ENCODE measurements at regions not wholly inside any gene's neighbourhood (a gene's known extent, or its start where the extent isn't known, plus 50 kb on each side); places are given as distances from the start of the nearest gene placed in this dataset.

DNA sequence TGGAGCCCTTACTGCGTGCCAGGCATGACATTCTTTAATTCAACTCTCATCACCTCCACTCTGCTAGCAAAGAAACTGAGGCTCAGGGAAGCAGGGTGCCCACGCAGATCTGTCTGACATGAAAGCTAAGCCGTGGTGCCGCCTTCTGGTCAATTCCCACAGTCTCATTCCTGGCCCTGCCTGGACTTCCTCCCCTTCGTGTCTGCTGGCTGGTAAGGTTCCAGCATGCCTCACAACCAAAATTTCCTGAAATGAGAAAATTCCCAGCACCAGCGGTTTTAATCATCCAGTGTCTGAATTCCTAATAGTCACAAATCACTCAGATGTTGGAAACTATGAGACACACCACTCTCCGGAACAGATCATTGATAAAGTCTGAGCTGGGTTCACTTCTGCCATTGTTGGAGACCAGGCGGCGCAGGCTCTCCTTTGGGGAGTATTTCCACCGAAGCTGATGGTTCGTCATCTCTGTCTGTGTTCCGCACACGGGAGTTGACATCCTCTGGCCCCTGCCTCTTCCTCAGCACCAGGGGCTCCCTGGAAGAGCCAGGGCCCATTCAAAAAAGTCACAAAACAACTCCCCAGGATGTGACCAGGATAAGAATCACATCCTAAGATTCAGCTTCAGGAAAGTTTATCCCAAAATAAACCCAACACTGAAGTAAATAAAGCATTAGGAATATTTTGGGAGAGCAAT lies 167.7 kb downstream of the PLPP3 start:
- no peak for FAIRE-seq
- no peak for DNase-seq

DNA sequence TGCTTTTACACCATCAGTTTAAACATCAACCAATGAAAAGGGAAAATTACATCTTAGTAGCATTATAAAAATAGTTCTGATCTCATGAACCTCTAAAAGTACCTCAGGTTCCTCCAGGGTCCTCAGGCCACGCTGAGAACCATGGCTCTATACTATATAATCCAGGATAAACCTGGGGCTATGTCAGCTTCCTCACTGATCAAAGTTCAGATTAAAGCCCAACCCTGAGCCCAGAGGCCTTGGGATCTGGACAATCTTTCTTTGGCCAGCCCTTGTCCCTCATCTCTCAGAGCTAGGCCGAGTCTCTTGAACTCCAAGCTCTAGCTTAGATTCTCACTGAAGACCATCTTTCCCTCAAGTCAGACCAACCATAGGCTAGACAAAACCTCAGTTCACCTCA lies 168.3 kb downstream of the PLPP3 start:
- DNase-seq = no peak
- Histone ChIP-seq H3K36me3 (ENCODE audit: control insufficient read depth in 2 of 3, insufficient read depth in 3 of 3, low read length in 3 of 3) (no peaks in the 10 kb centered on the region), H3K4me3 (ENCODE audit: low read length in 3 of 3) (no peak overlapping the region), H3K27ac (ENCODE audit: low read depth in 2 of 2, low read length in 2 of 2) (peak overlapping the region; percentile 23 to 44), H3K9me3 (ENCODE audit: control insufficient read depth in 2 of 3, insufficient read depth in 1 of 3, low read length in 3 of 3) (no peaks in the 10 kb centered on the region), H3K9ac (ENCODE audit: low read length in 3 of 3) (no peak overlapping the region), H3K4me1 (ENCODE audit: control insufficient read depth in 2 of 3, insufficient read depth in 2 of 3, low read depth in 1 of 3, low read length in 3 of 3) (peaks cover 0 to 14% (median 10%) of the 10 kb centered on the region in 3 donors), H3K27me3 (ENCODE audit: control insufficient read depth, insufficient read depth, low read length) (no peaks in the 10 kb centered on the region)
- intact Hi-C loops (cut with DNase I) = no loop called here
- TF ChIP-seq, protein P1, sequence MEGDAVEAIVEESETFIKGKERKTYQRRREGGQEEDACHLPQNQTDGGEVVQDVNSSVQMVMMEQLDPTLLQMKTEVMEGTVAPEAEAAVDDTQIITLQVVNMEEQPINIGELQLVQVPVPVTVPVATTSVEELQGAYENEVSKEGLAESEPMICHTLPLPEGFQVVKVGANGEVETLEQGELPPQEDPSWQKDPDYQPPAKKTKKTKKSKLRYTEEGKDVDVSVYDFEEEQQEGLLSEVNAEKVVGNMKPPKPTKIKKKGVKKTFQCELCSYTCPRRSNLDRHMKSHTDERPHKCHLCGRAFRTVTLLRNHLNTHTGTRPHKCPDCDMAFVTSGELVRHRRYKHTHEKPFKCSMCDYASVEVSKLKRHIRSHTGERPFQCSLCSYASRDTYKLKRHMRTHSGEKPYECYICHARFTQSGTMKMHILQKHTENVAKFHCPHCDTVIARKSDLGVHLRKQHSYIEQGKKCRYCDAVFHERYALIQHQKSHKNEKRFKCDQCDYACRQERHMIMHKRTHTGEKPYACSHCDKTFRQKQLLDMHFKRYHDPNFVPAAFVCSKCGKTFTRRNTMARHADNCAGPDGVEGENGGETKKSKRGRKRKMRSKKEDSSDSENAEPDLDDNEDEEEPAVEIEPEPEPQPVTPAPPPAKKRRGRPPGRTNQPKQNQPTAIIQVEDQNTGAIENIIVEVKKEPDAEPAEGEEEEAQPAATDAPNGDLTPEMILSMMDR (IDR thresholded peaks at IDR 0.05; ENCODE audit: borderline replicate concordance, extremely low read depth, insufficient read depth) = no peak
- no peak for FAIRE-seq

More for the DNA sequence above, 167.7 kb downstream of the PLPP3 start:
- no peaks in the 10 kb centered on the region for H3K9me3 ChIP-seq (ENCODE audit: control insufficient read depth in 2 of 3, insufficient read depth in 1 of 3, low read length in 3 of 3)
- H3K9ac ChIP-seq (ENCODE audit: low read length in 3 of 3) = no peak overlapping the region
- no peaks in the 10 kb centered on the region for H3K36me3 ChIP-seq (ENCODE audit: control insufficient read depth in 2 of 3, insufficient read depth in 3 of 3, low read length in 3 of 3)
- peak overlapping the region; percentile 23 to 44 for H3K27ac ChIP-seq (ENCODE audit: low read depth in 2 of 2, low read length in 2 of 2)
- intact Hi-C loops (cut with DNase I) = no loop called here
- peaks cover 0 to 16% (median 10%) of the 10 kb centered on the region in 3 donors for H3K4me1 ChIP-seq (ENCODE audit: control insufficient read depth in 2 of 3, insufficient read depth in 2 of 3, low read depth in 1 of 3, low read length in 3 of 3)
- no peak overlapping the region for H3K4me3 ChIP-seq (ENCODE audit: low read length in 3 of 3)
- TF ChIP-seq, protein P1 (IDR thresholded peaks at IDR 0.05; ENCODE audit: borderline replicate concordance, extremely low read depth, insufficient read depth) = no peak
- no peaks in the 10 kb centered on the region for H3K27me3 ChIP-seq (ENCODE audit: control insufficient read depth, insufficient read depth, low read length)

DNA sequence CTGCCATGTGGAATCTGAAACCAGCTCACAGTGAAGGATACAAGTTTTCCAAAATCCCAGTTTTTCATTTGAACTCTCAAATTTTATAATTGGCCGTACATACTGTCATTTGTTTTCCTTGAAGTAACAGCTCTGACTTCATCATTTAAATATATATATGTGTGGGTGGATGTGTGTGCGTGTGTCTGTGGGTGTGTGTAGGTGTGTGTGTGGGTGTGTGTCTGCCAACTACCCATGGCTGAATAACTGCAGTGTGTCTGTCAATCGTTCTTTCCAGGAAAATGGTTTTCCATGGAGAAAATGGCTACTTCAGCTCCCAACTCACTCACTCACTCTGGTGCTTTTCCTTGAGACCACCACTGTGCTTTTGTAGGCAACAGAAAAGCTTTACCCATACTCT lies 169.0 kb downstream of the PLPP3 start:
- H3K27me3 ChIP-seq (ENCODE audit: control insufficient read depth, insufficient read depth, low read length) = no peaks in the 10 kb centered on the region
- H3K4me1 ChIP-seq (ENCODE audit: control insufficient read depth in 2 of 3, insufficient read depth in 2 of 3, low read depth in 1 of 3, low read length in 3 of 3) = peaks cover 0 to 14% (median 10%) of the 10 kb centered on the region in 3 donors
- TF ChIP-seq, protein P1 (IDR thresholded peaks at IDR 0.05; ENCODE audit: borderline replicate concordance, extremely low read depth, insufficient read depth) = no peak
- H3K9ac ChIP-seq (ENCODE audit: low read length in 3 of 3) = no peak overlapping the region
- FAIRE-seq (no peak), DNase-seq (no peak)
- intact Hi-C loops (cut with DNase I) = no loop called here
- H3K9me3 ChIP-seq (ENCODE audit: control insufficient read depth in 2 of 3, insufficient read depth in 1 of 3, low read length in 3 of 3) = no peaks in the 10 kb centered on the region
- H3K4me3 ChIP-seq (ENCODE audit: low read length in 3 of 3) = no peak overlapping the region
- no peaks in the 10 kb centered on the region for H3K36me3 ChIP-seq (ENCODE audit: control insufficient read depth in 2 of 3, insufficient read depth in 3 of 3, low read length in 3 of 3)
- no peak overlapping the region for H3K27ac ChIP-seq (ENCODE audit: low read depth in 2 of 2, low read length in 2 of 2)

All from kidney (tissue), 13 donors.